BLaER1 (cell line): ENCODE measurements at regions not wholly inside any gene's neighbourhood (a gene's known extent, or its start where the extent isn't known, plus 50 kb on each side); places are given as distances from the start of the nearest gene placed in this dataset.

Source experiments
- H3K27ac ChIP-seq: shearing (Covaris generic); formaldehyde crosslinking; 2 replicates; pipeline ENCODE4 v1.8.1; 2022
- H3K27me3 ChIP-seq: shearing (Covaris generic); formaldehyde crosslinking; 2 replicates; pipeline ENCODE4 v1.8.1; 2022
- H3K36me3 ChIP-seq: shearing (Covaris generic); formaldehyde crosslinking; 2 replicates; pipeline ENCODE4 v1.8.1; 2022
- H3K4me1 ChIP-seq: shearing (Covaris generic); formaldehyde crosslinking; 2 replicates; pipeline ENCODE4 v1.8.1; 2022
- H3K4me2 ChIP-seq: shearing (Covaris generic); formaldehyde crosslinking; 2 replicates; pipeline ENCODE4 v1.8.1; 2022
- H3K4me3 ChIP-seq: shearing (Covaris generic); formaldehyde crosslinking; 2 replicates; pipeline ENCODE4 v1.8.1; 2022
- H3K9ac ChIP-seq: shearing (Covaris generic); formaldehyde crosslinking; 2 replicates; pipeline ENCODE4 v1.8.1; 2022
- H3K9me3 ChIP-seq: shearing (Covaris generic); formaldehyde crosslinking; 2 replicates; pipeline ENCODE4 v1.8.1; 2022
- H4K20me1 ChIP-seq: shearing (Covaris generic); formaldehyde crosslinking; 2 replicates; pipeline ENCODE4 v1.8.1; 2022
- Cebpa-rat ChIP-seq: shearing (Covaris generic); IDR thresholded peaks from 2 replicates; pipeline ENCODE4 v1.8.1; 2022

DNA sequence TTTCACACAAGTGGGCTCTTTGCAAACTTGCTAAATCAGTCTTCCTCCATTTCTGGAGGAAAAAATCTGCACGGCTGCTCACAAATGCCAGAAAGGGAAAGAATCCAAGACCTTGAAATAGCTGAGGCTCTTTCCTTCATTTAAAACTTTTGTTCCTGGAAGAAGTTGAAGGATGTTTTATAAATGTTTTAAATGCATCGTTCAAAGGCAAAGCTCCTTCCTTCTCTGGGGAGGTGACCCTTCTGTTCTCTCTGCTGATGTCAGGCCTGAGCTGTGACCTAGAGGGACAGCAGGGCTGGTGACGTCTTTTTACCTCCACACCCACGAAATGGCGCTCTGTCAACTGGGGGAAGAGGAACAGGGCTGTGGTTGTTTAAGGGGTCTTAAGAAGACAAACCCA is 376.4 kb upstream of the ZNF507 start:
- H3K4me2 ChIP-seq, result no peak overlapping the region
- no peak for TF ChIP-seq Cebpa-rat
- 0 out of 2 replicates have a peak, but pooled peaks cover 4% of the 10 kb centered on the region for H3K4me1 ChIP-seq
- H4K20me1 ChIP-seq, result no peaks in the 10 kb centered on the region
- no peak overlapping the region for H3K9ac ChIP-seq
- no peak overlapping the region for H3K4me3 ChIP-seq
- no peak overlapping the region for H3K27ac ChIP-seq
- H3K9me3 ChIP-seq, result no peaks in the 10 kb centered on the region
- H3K36me3 ChIP-seq, result no peaks in the 10 kb centered on the region
- H3K27me3 ChIP-seq, result no peaks in the 10 kb centered on the region

DNA sequence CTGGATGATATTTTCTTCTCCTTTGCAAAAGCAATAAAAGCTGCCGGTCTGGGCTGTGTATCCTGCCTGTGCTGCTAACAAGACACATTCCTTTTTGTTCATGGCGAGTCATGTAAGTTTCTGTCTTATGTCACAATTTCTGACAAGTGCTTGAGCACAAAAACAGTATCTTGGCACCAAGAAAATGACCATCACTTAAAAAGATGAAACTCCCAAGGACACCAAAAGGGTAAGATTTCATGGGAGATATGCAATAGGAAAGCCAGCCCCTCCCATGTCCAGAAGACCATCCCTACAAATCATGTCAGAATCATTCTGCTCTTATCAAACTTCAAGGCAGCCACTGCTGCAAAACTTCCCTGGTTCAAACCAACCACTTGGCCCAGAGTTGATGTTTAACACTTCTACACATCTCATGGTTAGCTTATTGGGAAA is 375.4 kb upstream of the ZNF507 start:
- Histone ChIP-seq H3K27me3 (no peaks in the 10 kb centered on the region), H3K4me3 (no peak overlapping the region), H3K4me2 (no peak overlapping the region), H3K27ac (no peak overlapping the region), H3K9ac (no peak overlapping the region), H3K4me1 (0 out of 2 replicates have a peak, but pooled peaks cover 4% of the 10 kb centered on the region), H4K20me1 (no peaks in the 10 kb centered on the region), H3K9me3 (no peaks in the 10 kb centered on the region), H3K36me3 (no peaks in the 10 kb centered on the region)
- no peak for TF ChIP-seq Cebpa-rat

GRCh38 chr19:31974290-31974689 is 371.1 kb upstream of the ZNF507 start:
- no peak overlapping the region for H3K4me2 ChIP-seq
- H3K9ac ChIP-seq, result no peak overlapping the region
- H3K9me3 ChIP-seq, result no peaks in the 10 kb centered on the region
- H3K4me1 ChIP-seq, result 0 out of 2 replicates have a peak, but pooled peaks cover 4% of the 10 kb centered on the region
- H3K27ac ChIP-seq, result no peak overlapping the region
- no peaks in the 10 kb centered on the region for H3K36me3 ChIP-seq
- no peaks in the 10 kb centered on the region for H3K27me3 ChIP-seq
- H4K20me1 ChIP-seq, result no peaks in the 10 kb centered on the region
- TF ChIP-seq Cebpa-rat, result no peak
- H3K4me3 ChIP-seq, result no peak overlapping the region

DNA sequence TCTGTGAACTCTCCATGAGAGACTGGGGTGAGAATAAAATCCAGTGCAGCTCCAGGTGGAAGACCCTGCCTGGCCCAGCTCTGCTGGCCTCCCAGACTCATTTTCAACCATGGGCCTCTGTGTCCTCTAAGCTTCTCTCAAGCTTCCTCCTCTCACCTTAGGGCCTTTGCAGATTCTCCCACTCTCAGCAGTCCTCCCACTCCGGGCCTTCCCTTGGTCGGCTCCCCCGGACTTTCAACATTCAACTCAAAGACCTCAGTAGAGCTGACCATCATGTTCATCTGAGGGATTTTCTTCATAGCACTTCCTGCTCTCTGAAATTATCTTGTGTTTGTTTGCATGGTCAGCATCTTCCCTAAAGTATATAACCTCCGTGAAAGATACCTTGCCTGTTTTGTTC is 370.5 kb upstream of the ZNF507 start:
- H4K20me1 ChIP-seq, result no peaks in the 10 kb centered on the region
- 0 out of 2 replicates have a peak, but pooled peaks cover 4% of the 10 kb centered on the region for H3K4me1 ChIP-seq
- H3K4me3 ChIP-seq, result no peak overlapping the region
- H3K27ac ChIP-seq, result no peak overlapping the region
- no peaks in the 10 kb centered on the region for H3K9me3 ChIP-seq
- no peaks in the 10 kb centered on the region for H3K36me3 ChIP-seq
- H3K4me2 ChIP-seq, result no peak overlapping the region
- no peaks in the 10 kb centered on the region for H3K27me3 ChIP-seq
- no peak overlapping the region for H3K9ac ChIP-seq
- no peak for TF ChIP-seq Cebpa-rat

DNA sequence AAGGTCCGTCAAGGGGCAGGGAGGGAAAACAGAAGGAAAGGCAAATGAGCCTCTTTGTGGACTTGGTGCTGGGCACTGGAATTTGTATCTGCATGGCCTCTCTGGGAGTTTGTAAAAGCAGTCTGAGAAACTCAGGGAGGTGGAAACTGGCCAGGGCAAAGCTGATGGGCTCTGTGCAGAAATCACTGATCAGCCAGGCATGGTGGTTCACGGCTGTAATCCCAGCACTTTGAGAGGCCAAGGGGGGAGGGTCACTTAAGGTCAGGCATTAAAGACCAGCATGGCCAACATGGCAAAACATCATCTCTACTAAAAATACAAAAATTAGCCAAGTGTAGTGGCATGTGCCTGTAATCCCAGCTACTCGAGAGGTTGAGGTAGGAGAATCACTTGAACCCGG is 369.9 kb upstream of the ZNF507 start:
- Histone ChIP-seq H3K4me1 (0 out of 2 replicates have a peak, but pooled peaks cover 4% of the 10 kb centered on the region), H3K27ac (no peak overlapping the region), H3K9ac (no peak overlapping the region), H3K9me3 (no peaks in the 10 kb centered on the region), H3K4me3 (no peak overlapping the region), H3K4me2 (no peak overlapping the region), H3K36me3 (no peaks in the 10 kb centered on the region), H4K20me1 (no peaks in the 10 kb centered on the region), H3K27me3 (no peaks in the 10 kb centered on the region)
- no peak for TF ChIP-seq Cebpa-rat

DNA sequence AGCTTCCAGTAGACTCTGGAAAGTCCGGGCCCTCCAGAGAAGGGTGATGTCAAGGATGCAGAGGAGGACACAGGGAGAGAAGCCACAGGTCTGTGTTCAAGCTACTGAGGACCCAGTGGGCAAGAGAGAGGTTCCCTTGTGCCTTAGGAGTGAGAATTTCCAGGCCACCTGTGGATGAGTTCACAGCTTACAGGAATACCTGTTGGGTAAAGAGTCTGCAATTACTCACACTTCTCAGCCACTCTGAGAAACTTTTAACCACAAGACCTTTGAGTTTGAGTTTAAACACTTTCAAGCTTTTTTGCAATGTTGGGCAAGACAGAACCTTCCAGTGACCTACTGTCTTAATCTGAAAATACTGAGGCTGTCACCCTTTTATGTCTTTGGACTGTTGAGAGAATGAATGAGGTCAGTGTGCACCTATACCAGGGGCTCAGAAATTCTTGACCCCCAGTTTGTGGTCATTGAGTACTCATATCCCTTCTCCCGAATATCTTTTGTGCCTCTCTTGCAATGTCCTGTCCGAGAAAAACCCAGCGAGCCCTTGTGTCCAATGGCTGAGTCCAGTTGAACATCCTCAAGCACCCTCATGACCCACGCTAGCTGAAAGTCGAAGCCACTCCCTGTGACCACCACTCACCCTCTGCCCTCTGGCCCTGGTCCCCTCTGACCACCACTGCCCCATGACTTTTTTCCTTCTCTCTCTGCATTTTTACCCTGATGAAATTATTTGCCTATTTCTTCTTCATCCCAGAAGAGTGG is 368.5 kb upstream of the ZNF507 start:
- no peak overlapping the region for H3K27ac ChIP-seq
- H4K20me1 ChIP-seq, result no peaks in the 10 kb centered on the region
- no peaks in the 10 kb centered on the region for H3K27me3 ChIP-seq
- no peak overlapping the region for H3K4me2 ChIP-seq
- H3K36me3 ChIP-seq, result no peaks in the 10 kb centered on the region
- H3K4me1 ChIP-seq, result 0 out of 2 replicates have a peak, but pooled peaks cover 4% of the 10 kb centered on the region
- no peak for TF ChIP-seq Cebpa-rat
- H3K4me3 ChIP-seq, result no peak overlapping the region
- H3K9me3 ChIP-seq, result no peaks in the 10 kb centered on the region
- no peak overlapping the region for H3K9ac ChIP-seq

GRCh38 chr19:31979362-31979761 is 366.0 kb upstream of the ZNF507 start:
- no peak for TF ChIP-seq Cebpa-rat
- Histone ChIP-seq H4K20me1 (no peaks in the 10 kb centered on the region), H3K36me3 (no peaks in the 10 kb centered on the region), H3K4me3 (no peak overlapping the region), H3K27me3 (no peaks in the 10 kb centered on the region), H3K4me2 (no peak overlapping the region), H3K9me3 (no peaks in the 10 kb centered on the region), H3K9ac (no peak overlapping the region), H3K27ac (no peak overlapping the region), H3K4me1 (no peaks in the 10 kb centered on the region)

- TF ChIP-seq Cebpa-rat, result no peak
- Histone ChIP-seq H3K4me2 (no peak overlapping the region), H4K20me1 (no peaks in the 10 kb centered on the region)
Observed at GRCh38 chr19:31979949-31980670, 365.3 kb upstream of the ZNF507 start.

GRCh38 chr19:31980796-31981195 is 364.6 kb upstream of the ZNF507 start:
- TF ChIP-seq Cebpa-rat, result no peak
- Histone ChIP-seq H4K20me1 (no peaks in the 10 kb centered on the region), H3K36me3 (no peaks in the 10 kb centered on the region), H3K27ac (no peak overlapping the region), H3K4me1 (no peaks in the 10 kb centered on the region), H3K4me2 (no peak overlapping the region), H3K9ac (no peak overlapping the region), H3K9me3 (peaks cover 8% of the 10 kb centered on the region), H3K27me3 (no peaks in the 10 kb centered on the region), H3K4me3 (no peak overlapping the region)

More at GRCh38 chr19:31979949-31980670, 365.3 kb upstream of the ZNF507 start:
- Histone ChIP-seq H3K4me1 (no peaks in the 10 kb centered on the region), H3K9ac (no peak overlapping the region), H3K4me3 (no peak overlapping the region), H3K36me3 (no peaks in the 10 kb centered on the region), H3K27me3 (no peaks in the 10 kb centered on the region), H3K9me3 (peaks cover under 1% of the 10 kb centered on the region; the same call in 1 of the 2 replicates), H3K27ac (no peak overlapping the region)

DNA sequence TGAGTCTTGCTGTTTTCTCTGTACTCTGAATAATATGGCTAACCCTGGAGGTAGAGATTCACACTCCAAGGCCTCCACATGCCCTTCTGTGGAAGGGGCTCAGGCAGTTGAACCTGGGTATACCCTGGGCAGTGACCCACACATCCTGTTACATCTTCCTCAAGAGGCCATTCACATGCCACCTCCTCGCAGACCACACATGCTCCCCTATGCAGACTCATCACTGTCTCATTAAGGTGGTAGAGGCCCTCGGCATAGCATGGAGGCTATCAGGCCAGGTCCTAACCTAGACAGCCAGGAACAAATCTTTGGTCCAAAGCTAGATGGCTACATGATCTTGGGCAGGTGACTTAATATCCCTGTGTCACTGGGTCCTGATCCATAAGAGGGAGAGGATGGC is 363.9 kb upstream of the ZNF507 start:
- H3K9ac ChIP-seq, result no peak overlapping the region
- no peak for TF ChIP-seq Cebpa-rat
- H3K4me1 ChIP-seq, result no peaks in the 10 kb centered on the region
- H3K36me3 ChIP-seq, result no peaks in the 10 kb centered on the region
- peaks cover 15% of the 10 kb centered on the region for H3K9me3 ChIP-seq
- H3K27me3 ChIP-seq, result no peaks in the 10 kb centered on the region
- H3K27ac ChIP-seq, result no peak overlapping the region
- H3K4me2 ChIP-seq, result no peak overlapping the region
- H4K20me1 ChIP-seq, result no peaks in the 10 kb centered on the region
- no peak overlapping the region for H3K4me3 ChIP-seq
